Cerebellar nuclear complex (tissue), 1 donor: ENCODE measurements at regions not wholly inside any gene's neighbourhood (a gene's known extent, or its start where the extent isn't known, plus 50 kb on each side); places are given as distances from the start of the nearest gene placed in this dataset.

ENCODE experiments used
- DNase-seq, 2 experiments: peaks; one replicate each; lab custom pipeline; 2025; lab: John Stamatoyannopoulos, UW

- DNase-seq, result no peak
These were observed 229.0 kb upstream of the TENM3 start for GRCh38 chr4:182014164-182014563.

GRCh38 chr4:182015014-182015413 is 228.2 kb upstream of the TENM3 start:
- DNase-seq, result no peak

GRCh38 chr4:182015893-182016292 is 227.3 kb upstream of the TENM3 start:
- no peak for DNase-seq

GRCh38 chr4:182017038-182017437 is 226.2 kb upstream of the TENM3 start:
- DNase-seq, result no peak

- no peak for DNase-seq
These were observed 224.5 kb upstream of the TENM3 start for GRCh38 chr4:182018691-182019090.

- no peak for DNase-seq
These were observed 224.0 kb upstream of the TENM3 start for GRCh38 chr4:182019148-182019652.

GRCh38 chr4:182022909-182023308 is 220.3 kb upstream of the TENM3 start:
- DNase-seq, result no peak

GRCh38 chr4:182023469-182023868 is 219.7 kb upstream of the TENM3 start:
- no peak for DNase-seq

GRCh38 chr4:182042945-182043344 is 200.3 kb upstream of the TENM3 start:
- no peak for DNase-seq

- DNase-seq, result no peak
These were observed 194.3 kb upstream of the TENM3 start for GRCh38 chr4:182048871-182049270.

GRCh38 chr4:182056866-182057265 is 186.3 kb upstream of the TENM3 start:
- DNase-seq, result no peak

GRCh38 chr4:182062458-182062857 is 180.7 kb upstream of the TENM3 start:
- no peak for DNase-seq

GRCh38 chr4:182062936-182063335 is 180.3 kb upstream of the TENM3 start:
- DNase-seq, result no peak

GRCh38 chr4:182063651-182064050 is 179.6 kb upstream of the TENM3 start:
- no peak for DNase-seq

- no peak for DNase-seq
These were observed 177.9 kb upstream of the TENM3 start for GRCh38 chr4:182065255-182065654.

- DNase-seq, result no peak
These were observed 177.2 kb upstream of the TENM3 start for GRCh38 chr4:182066037-182066436.

GRCh38 chr4:182067828-182068227 is 175.4 kb upstream of the TENM3 start:
- no peak for DNase-seq

- no peak for DNase-seq
These were observed 174.3 kb upstream of the TENM3 start for GRCh38 chr4:182068920-182069319.

- no peak for DNase-seq
These were observed 169.9 kb upstream of the TENM3 start for GRCh38 chr4:182073278-182073677.

GRCh38 chr4:182074139-182074538 is 169.1 kb upstream of the TENM3 start:
- DNase-seq, result no peak

- DNase-seq, result no peak
These were observed 168.4 kb upstream of the TENM3 start for GRCh38 chr4:182074810-182075209.

GRCh38 chr4:182082910-182083309 is 160.3 kb upstream of the TENM3 start:
- DNase-seq, result no peak

- DNase-seq, result no peak
These were observed 159.4 kb upstream of the TENM3 start for GRCh38 chr4:182083671-182084410.

- no peak for DNase-seq
These were observed 158.1 kb upstream of the TENM3 start for GRCh38 chr4:182085051-182085480.
